GM12878 (cell line): ENCODE measurements at regions not wholly inside any gene's neighbourhood (a gene's known extent, or its start where the extent isn't known, plus 50 kb on each side); places are given as distances from the start of the nearest gene placed in this dataset.

Experiments
- ATAC-seq: fragments of 200-7000 bp; cut with Tn5 transposase; 3 replicates; pipeline ENCODE4 v1.9.1; 2020; ENCODE audit warnings: mild to moderate bottlenecking, moderate library complexity
- BruUV-seq: library from RNA; stranded (reverse); fragments of 400-500 nt; replicated peaks from 2 replicates; lab custom pipeline; 2021; lab: Mats Ljungman, UMichigan
- CTCF ChIA-PET: fragments of 300-600 bp; sonication (Branson Sonifier 250); formaldehyde crosslinking; extraction: SDS; loops from one replicate; lab custom pipeline; 2021; ENCODE audit warnings: inconsistent platforms; lab: Yijun Ruan, JAX
- POLR2A ChIA-PET: fragments of 350-600 bp; formaldehyde crosslinking; extraction: SDS; loops from one replicate; lab custom pipeline; 2021; ENCODE audit warnings: inconsistent platforms; lab: Charles Lee
- RAD21 ChIA-PET: fragments of 300-600 bp; sonication (Branson Sonifier 250); formaldehyde crosslinking; loops from one replicate; lab custom pipeline; 2023; ENCODE audit warnings: antibody characterized with exemption; ENCODE audit not compliant: unreplicated experiment; lab: Charles Lee
- SMC1A ChIA-PET: fragments of 300-600 bp; sonication (Branson Sonifier 250); formaldehyde crosslinking; loops from one replicate; lab custom pipeline; 2023; ENCODE audit not compliant: unreplicated experiment, uncharacterized antibody; lab: Charles Lee
- DNase-seq: peaks from one replicate; pipeline ENCODE4 v3.0.0-alpha.2; 2011; ENCODE audit warnings: low read depth, low spot score
- FAIRE-seq: peaks from 3 replicates; lab custom pipeline; 2011; peaks lifted over from hg19 to GRCh38; lab: Jason Lieb, UNC
- H2AFZ ChIP-seq: 2 replicates; pipeline ENCODE4 v1.6.0; 2011; ENCODE audit warnings: low read depth, low read length, control low read depth; ENCODE audit not compliant: control insufficient read depth
- H3K27ac ChIP-seq: 2 replicates; pipeline ENCODE4 v1.5.1; 2011; ENCODE audit warnings: control low read depth; ENCODE audit not compliant: control insufficient read depth, insufficient read depth
- H3K27me3 ChIP-seq, 2 experiments: replicated peaks in 1 of 2; 2 replicates each; pipeline versions ENCODE4 v1.6.0 to v1.6.1; 2011; ENCODE audit warnings: low read length in 1 of 2; ENCODE audit not compliant: control insufficient read depth in 2 of 2, insufficient read depth in 2 of 2
- H3K36me3 ChIP-seq, 2 experiments: 2 replicates each; pipeline ENCODE4 v1.5.1; 2011; ENCODE audit warnings: low read length in 1 of 2; ENCODE audit not compliant: control insufficient read depth in 2 of 2, insufficient read depth in 2 of 2
- H3K4me1 ChIP-seq: 2 replicates; pipeline ENCODE4 v1.6.1; 2011; ENCODE audit warnings: mild to moderate bottlenecking, low read length, moderate library complexity, mixed read lengths; ENCODE audit not compliant: control insufficient read depth, insufficient read depth
- H3K4me2 ChIP-seq: 2 replicates; pipeline ENCODE4 v1.6.0; 2011; ENCODE audit warnings: control low read depth; ENCODE audit not compliant: control insufficient read depth, insufficient read depth
- H3K4me3 ChIP-seq: fragments of 200-600 bp; sonication (generic); 2 replicates; pipeline ENCODE4 v1.5.1; 2016
- H3K79me2 ChIP-seq: 2 replicates; pipeline ENCODE4 v1.6.0; 2011; ENCODE audit warnings: low read length; ENCODE audit not compliant: control insufficient read depth, insufficient read depth
- H3K9ac ChIP-seq: 2 replicates; pipeline ENCODE4 v1.8.0; 2011; ENCODE audit warnings: low read length, control low read depth, mixed read lengths; ENCODE audit not compliant: control insufficient read depth, insufficient read depth
- H3K9me3 ChIP-seq: replicated peaks from 3 replicates; pipeline ENCODE4 v1.5.1; 2011; ENCODE audit warnings: mild to moderate bottlenecking, low read length; ENCODE audit not compliant: control insufficient read depth, insufficient read depth
- H4K20me1 ChIP-seq: 2 replicates; pipeline ENCODE4 v1.6.0; 2011; ENCODE audit not compliant: control insufficient read depth, insufficient read depth
- DPF2 ChIP-seq: fragments of 450-650 bp; IDR thresholded peaks from 2 replicates; pipeline ENCODE4 v1.6.1; 2017; ENCODE audit warnings: mild to moderate bottlenecking
- MXI1 ChIP-seq: fragments of 150-350 bp; IDR thresholded peaks from 2 replicates; pipeline ENCODE4 v1.6.1; 2011; ENCODE audit warnings: low read depth, mild to moderate bottlenecking, inconsistent platforms, low read length, improper control_type of control experiment
- NFYA ChIP-seq: IDR thresholded peaks from 2 replicates; pipeline ENCODE4 v1.6.1; 2011; ENCODE audit warnings: low read depth, mild to moderate bottlenecking, low read length, improper control_type of control experiment, borderline replicate concordance
- RELA ChIP-seq: fragments of 450-650 bp; IDR thresholded peaks from 2 replicates; pipeline ENCODE4 v1.8.0; 2014; ENCODE audit warnings: borderline replicate concordance; ENCODE audit not compliant: partially characterized antibody
- RELB ChIP-seq: fragments of 450-650 bp; IDR thresholded peaks from 2 replicates; pipeline ENCODE4 v1.6.1; 2017; ENCODE audit warnings: low read depth, mild to moderate bottlenecking, moderate library complexity
- SREBF1 ChIP-seq: IDR thresholded peaks from 2 replicates; pipeline ENCODE4 v1.6.1; 2012; ENCODE audit warnings: mild to moderate bottlenecking, low read length
- ZBTB4 ChIP-seq: fragments of 450-650 bp; formaldehyde crosslinking; IDR thresholded peaks from 2 replicates; pipeline ENCODE4 v1.4.0; 2022; ENCODE audit warnings: mild to moderate bottlenecking, moderate library complexity
- ZNF207 ChIP-seq: fragments of 450-650 bp; IDR thresholded peaks from 2 replicates; pipeline ENCODE4 v1.6.1; 2014; ENCODE audit warnings: antibody characterized with exemption, mild to moderate bottlenecking, borderline replicate concordance
- WGBS: methylation state at CpG from one replicate; pipeline ENCODE4 v1.1.6; 2016; ENCODE audit warnings: low lambda C conversion rate; ENCODE audit not compliant: insufficient replicate concordance, insufficient coverage; ENCODE audit errors: missing lambda C conversion rate; 5-methylcytosine and 5-hydroxymethylcytosine counted together
- in situ Hi-C: fragments of 300-500 bp; cut with MboI; formaldehyde crosslinking; loops from 9 replicates; pipeline ENCODE4 v1.14.3; 2018; ENCODE audit warnings: mixed read lengths
- intact Hi-C: fragments of 100-400 bp; cut with micrococcal nuclease; formaldehyde crosslinking; loops from one replicate; pipeline ENCODE4 v1.14.2; 2022; ENCODE audit not compliant: unreplicated experiment
- TF ChIP-seq, protein P1 (sequence below): fragments of 150-350 bp; IDR thresholded peaks from 2 replicates; pipeline ENCODE4 v1.6.1; 2016; ENCODE audit warnings: low read depth, low read length

GRCh38 chr4:114116861-114117260 lies 137.4 kb upstream of the ARSJ start:
- CTCF ChIA-PET = interaction anchor here (0.6 to 2.0 kb wide), 2 partner anchors 14 to 590 kb away, joined by 3 to 10 read pairs; no protein-coding TSS in a partner anchor
- H2AFZ ChIP-seq = no peak overlapping the region
- TF ChIP-seq SREBF1 = no peak
- TF ChIP-seq ZNF207 = no peak
- TF ChIP-seq NFYA = no peak
- no peak for TF ChIP-seq DPF2
- no peak for FAIRE-seq
- no peaks in the 10 kb centered on the region for H3K4me1 ChIP-seq
- H3K79me2 ChIP-seq = no peaks in the 10 kb centered on the region
- H3K4me3 ChIP-seq = no peak overlapping the region
- no peaks in the 10 kb centered on the region for H3K36me3 ChIP-seq
- POLR2A ChIA-PET = no interaction called here
- DNase-seq = no peak
- no peak overlapping the region for H3K27ac ChIP-seq
- intact Hi-C loops (no loop called here), in situ Hi-C loops (no loop called here)
- H3K9ac ChIP-seq = no peak overlapping the region
- 21% methylated on average over 2 of the region's 2 CpGs for WGBS
- H3K9me3 ChIP-seq = no peaks in the 10 kb centered on the region
- no peaks in the 10 kb centered on the region for H4K20me1 ChIP-seq
- H3K4me2 ChIP-seq = no peak overlapping the region
- no peak for ATAC-seq
- BruUV-seq = no TSS peak
- SMC1A ChIA-PET = no interaction called here
- RAD21 ChIA-PET = no interaction called here
- H3K27me3 ChIP-seq = no peaks in the 10 kb centered on the region

DNA sequence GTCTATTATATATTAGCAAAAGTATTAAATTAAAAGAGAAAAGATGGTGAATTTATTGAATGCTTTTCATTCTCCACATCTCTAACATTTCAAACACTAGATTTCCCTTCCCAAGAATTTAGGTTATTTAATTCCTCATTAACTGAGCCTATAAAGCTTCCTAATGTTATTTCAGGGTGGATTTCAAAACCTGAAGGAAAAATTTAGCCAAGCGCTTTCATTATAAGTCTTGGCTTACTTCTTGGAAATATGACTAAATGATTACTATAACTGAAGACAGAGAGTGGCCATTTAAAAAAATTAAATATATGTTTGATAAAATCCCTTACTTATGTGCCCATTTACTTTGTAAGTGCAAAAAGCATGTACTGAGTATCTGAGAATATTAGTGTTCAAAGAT lies 141.8 kb upstream of the ARSJ start:
- FAIRE-seq (no peak), DNase-seq (no peak), ATAC-seq (no peak)
- RAD21 ChIA-PET = no interaction called here
- SMC1A ChIA-PET = no interaction called here
- Histone ChIP-seq H4K20me1 (no peaks in the 10 kb centered on the region), H3K27me3 (no peaks in the 10 kb centered on the region), H3K79me2 (no peaks in the 10 kb centered on the region), H3K4me2 (no peak overlapping the region), H3K9ac (no peak overlapping the region), H3K9me3 (no peaks in the 10 kb centered on the region), H2AFZ (no peak overlapping the region), H3K36me3 (no peaks in the 10 kb centered on the region), H3K4me1 (no peaks in the 10 kb centered on the region), H3K4me3 (no peak overlapping the region), H3K27ac (no peak overlapping the region)
- intact Hi-C loops (no loop called here), in situ Hi-C loops (no loop called here)
- 97% methylated on average over 1 of the region's 1 CpG for WGBS
- CTCF ChIA-PET = no interaction called here
- POLR2A ChIA-PET = interaction anchor here (0.7 kb wide), 1 partner anchor 10 kb away, joined by 3 read pairs; no protein-coding TSS in a partner anchor
- BruUV-seq = no TSS peak
- TF ChIP-seq ZBTB4 (CRISPR knock-in tag) (no peak), RELA (no peak), RELB (no peak), MXI1 (no peak)
- TF ChIP-seq, protein P1, sequence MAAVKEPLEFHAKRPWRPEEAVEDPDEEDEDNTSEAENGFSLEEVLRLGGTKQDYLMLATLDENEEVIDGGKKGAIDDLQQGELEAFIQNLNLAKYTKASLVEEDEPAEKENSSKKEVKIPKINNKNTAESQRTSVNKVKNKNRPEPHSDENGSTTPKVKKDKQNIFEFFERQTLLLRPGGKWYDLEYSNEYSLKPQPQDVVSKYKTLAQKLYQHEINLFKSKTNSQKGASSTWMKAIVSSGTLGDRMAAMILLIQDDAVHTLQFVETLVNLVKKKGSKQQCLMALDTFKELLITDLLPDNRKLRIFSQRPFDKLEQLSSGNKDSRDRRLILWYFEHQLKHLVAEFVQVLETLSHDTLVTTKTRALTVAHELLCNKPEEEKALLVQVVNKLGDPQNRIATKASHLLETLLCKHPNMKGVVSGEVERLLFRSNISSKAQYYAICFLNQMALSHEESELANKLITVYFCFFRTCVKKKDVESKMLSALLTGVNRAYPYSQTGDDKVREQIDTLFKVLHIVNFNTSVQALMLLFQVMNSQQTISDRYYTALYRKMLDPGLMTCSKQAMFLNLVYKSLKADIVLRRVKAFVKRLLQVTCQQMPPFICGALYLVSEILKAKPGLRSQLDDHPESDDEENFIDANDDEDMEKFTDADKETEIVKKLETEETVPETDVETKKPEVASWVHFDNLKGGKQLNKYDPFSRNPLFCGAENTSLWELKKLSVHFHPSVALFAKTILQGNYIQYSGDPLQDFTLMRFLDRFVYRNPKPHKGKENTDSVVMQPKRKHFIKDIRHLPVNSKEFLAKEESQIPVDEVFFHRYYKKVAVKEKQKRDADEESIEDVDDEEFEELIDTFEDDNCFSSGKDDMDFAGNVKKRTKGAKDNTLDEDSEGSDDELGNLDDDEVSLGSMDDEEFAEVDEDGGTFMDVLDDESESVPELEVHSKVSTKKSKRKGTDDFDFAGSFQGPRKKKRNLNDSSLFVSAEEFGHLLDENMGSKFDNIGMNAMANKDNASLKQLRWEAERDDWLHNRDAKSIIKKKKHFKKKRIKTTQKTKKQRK = no peak
